Hindlimb muscle (tissue), 1 donor: ENCODE measurements at regions not wholly inside any gene's neighbourhood (a gene's known extent, or its start where the extent isn't known, plus 50 kb on each side); places are given as distances from the start of the nearest gene placed in this dataset.
"Not testable (repeated sequence)": the region's sequence is repeated elsewhere in the genome, so short reads cannot be mapped to it uniquely, and the experiment has no call there.

ENCODE experiments used
- DNase-seq: peaks from one replicate; pipeline ENCODE4 v3.0.0-alpha.2; 2013

- no peak for DNase-seq
These were observed 111.6 kb upstream of the FGGY start for GRCh38 chr1:59185163-59185860.

GRCh38 chr1:59186656-59187055 is 110.2 kb upstream of the FGGY start:
- DNase-seq: peak; percentile 44

GRCh38 chr1:59188413-59189213 is 108.3 kb upstream of the FGGY start:
- DNase-seq: no peak

- no peak for DNase-seq
These were observed 103.3 kb upstream of the FGGY start for GRCh38 chr1:59193443-59194093.

- DNase-seq: no peak
These were observed 102.3 kb upstream of the FGGY start for GRCh38 chr1:59194621-59195020.

- no peak for DNase-seq
These were observed 101.7 kb upstream of the FGGY start for GRCh38 chr1:59195151-59195550.

- no peak for DNase-seq
These were observed 98.3 kb upstream of the FGGY start for GRCh38 chr1:59198564-59198963.

- no peak for DNase-seq
These were observed 97.7 kb upstream of the FGGY start for GRCh38 chr1:59199147-59199546.

- DNase-seq: no peak
These were observed 97.0 kb upstream of the FGGY start for GRCh38 chr1:59199719-59200376.

- no peak for DNase-seq
These were observed 95.6 kb upstream of the FGGY start for GRCh38 chr1:59201341-59201740.

GRCh38 chr1:59202455-59202854 is 94.4 kb upstream of the FGGY start:
- no peak for DNase-seq

- no peak for DNase-seq
These were observed 92.9 kb upstream of the FGGY start for GRCh38 chr1:59204001-59204400.

GRCh38 chr1:59206616-59207015 is 90.3 kb upstream of the FGGY start:
- DNase-seq: not testable (repeated sequence)

GRCh38 chr1:59210430-59210829 is 86.5 kb upstream of the FGGY start:
- DNase-seq: not testable (repeated sequence)

GRCh38 chr1:59212706-59213105 is 84.2 kb upstream of the FGGY start:
- DNase-seq: no peak

GRCh38 chr1:59214248-59215208 is 82.4 kb upstream of the FGGY start:
- no peak for DNase-seq

- no peak for DNase-seq
These were observed 81.1 kb upstream of the FGGY start for GRCh38 chr1:59215766-59216291.

GRCh38 chr1:59217439-59217838 is 79.5 kb upstream of the FGGY start:
- not testable (repeated sequence) for DNase-seq

GRCh38 chr1:59218521-59219236 is 78.2 kb upstream of the FGGY start:
- DNase-seq: no peak

- no peak for DNase-seq
These were observed 77.0 kb upstream of the FGGY start for GRCh38 chr1:59219916-59220315.

- DNase-seq: no peak
These were observed 76.5 kb upstream of the FGGY start for GRCh38 chr1:59220356-59220755.
